HCT116 (cell line): ENCODE measurements at regions not wholly inside any gene's neighbourhood (a gene's known extent, or its start where the extent isn't known, plus 50 kb on each side); places are given as distances from the start of the nearest gene placed in this dataset.

ENCODE experiments used
- ATAC-seq: fragments of 200-7000 bp; cut with Tn5 transposase; 2 replicates; pipeline ENCODE4 v1.9.1; 2020; ENCODE audit warnings: mild to moderate bottlenecking, moderate library complexity
- BruUV-seq: library from RNA; stranded (reverse); fragments of 400-500 nt; replicated peaks from 2 replicates; lab custom pipeline; 2021; lab: Mats Ljungman, UMichigan
- CTCF ChIA-PET: fragments of 300-600 bp; sonication (Branson Sonifier 250); formaldehyde crosslinking; loops from one replicate; lab custom pipeline; 2021; ENCODE audit warnings: antibody characterized with exemption; lab: Charles Lee
- POLR2A ChIA-PET: fragments of 300-600, 350-600 bp; sonication (Branson Sonifier 250); formaldehyde crosslinking; loops from one replicate; lab custom pipeline; 2021; ENCODE audit warnings: antibody characterized with exemption; lab: Charles Lee
- RAD21 ChIA-PET, 2 experiments: fragments of 300-600 bp; sonication (Branson Sonifier 250); formaldehyde crosslinking; loops; one replicate each; lab custom pipeline; 2023; ENCODE audit warnings: low total read pairs in 2 of 2; ENCODE audit not compliant: uncharacterized antibody in 2 of 2, unreplicated experiment in 2 of 2, low non-redundant PET in 1 of 2; lab: Charles Lee
- DNase-seq: peaks from one replicate; pipeline ENCODE4 v3.0.0-alpha.2; 2010; ENCODE audit warnings: low read depth, low spot score
- H2AFZ ChIP-seq: fragments of 200-600 bp; shearing (Covaris generic), sonication (generic); 2 replicates; pipeline ENCODE4 v1.6.1; 2017; ENCODE audit warnings: low read depth, mixed run types, mixed read lengths, antibody characterized with exemption, low read length; ENCODE audit not compliant: poor library complexity, severe bottlenecking
- H3K27ac ChIP-seq: 2 replicates; pipeline ENCODE4 v1.5.1; 2012; ENCODE audit warnings: low read depth, low read length
- H3K27me3 ChIP-seq: fragments of 200-600 bp; sonication (generic); 2 replicates; pipeline ENCODE4 v1.6.1; 2016; ENCODE audit warnings: mixed run types, low read length, mixed read lengths; ENCODE audit not compliant: insufficient read depth
- H3K36me3 ChIP-seq, 2 experiments: fragments of 200-500 bp in 1 of 2; fragments of 200-600 bp in 1 of 2; sonication (Bioruptor generic) in 1 of 2; sonication (generic) in 1 of 2; 2 replicates each; pipeline versions ENCODE4 v1.5.1 to v1.6.1; 2014 to 2016; ENCODE audit warnings: low read length in 2 of 2, inconsistent platforms in 1 of 2, mixed read lengths in 1 of 2, mixed run types in 1 of 2; ENCODE audit not compliant: insufficient read depth in 2 of 2, control insufficient read depth in 1 of 2
- H3K4me1 ChIP-seq, 2 experiments: fragments of 200-600 bp in 1 of 2; sonication (generic) in 1 of 2; 2 replicates each; pipeline versions ENCODE4 v1.5.1 to v1.6.1; 2012 to 2017; ENCODE audit warnings: low read length in 2 of 2, inconsistent platforms in 1 of 2, mild to moderate bottlenecking in 1 of 2, mixed read lengths in 1 of 2, mixed run types in 1 of 2, moderate library complexity in 1 of 2; ENCODE audit not compliant: insufficient read depth in 2 of 2, control insufficient read depth in 1 of 2
- H3K4me2 ChIP-seq: fragments of 200-600 bp; sonication (generic); 2 replicates; pipeline ENCODE4 v1.6.1; 2017; ENCODE audit warnings: mixed run types, low read length, mixed read lengths
- H3K4me3 ChIP-seq, 2 experiments: fragments of 200-600 bp in 1 of 2; sonication (generic) in 1 of 2; replicated peaks in 1 of 2; 2 replicates each; pipeline ENCODE4 v1.5.1; 2011 to 2016; ENCODE audit warnings: low read length in 2 of 2, control low read depth in 1 of 2, low read depth in 1 of 2, mild to moderate bottlenecking in 1 of 2, mixed read lengths in 1 of 2, mixed run types in 1 of 2
- H3K79me2 ChIP-seq: fragments of 200-600 bp; sonication (generic); 2 replicates; pipeline ENCODE4 v1.6.1; 2017; ENCODE audit warnings: mild to moderate bottlenecking, mixed run types, low read length, moderate library complexity, mixed read lengths; ENCODE audit not compliant: insufficient read depth
- H3K9ac ChIP-seq: fragments of 200-600 bp; sonication (generic); 2 replicates; pipeline ENCODE4 v1.6.1; 2016; ENCODE audit warnings: low read length, mixed read lengths
- H3K9me2 ChIP-seq: fragments of 200-600 bp; sonication (generic), shearing (Covaris generic); 2 replicates; pipeline ENCODE4 v1.6.1; 2017; ENCODE audit warnings: mixed run types, mild to moderate bottlenecking, moderate library complexity; ENCODE audit not compliant: insufficient read depth
- H3K9me3 ChIP-seq, 2 experiments: fragments of 200-500 bp in 1 of 2; fragments of 200-600 bp in 1 of 2; sonication (Bioruptor generic) in 1 of 2; sonication (generic) in 1 of 2; 2 replicates each; pipeline ENCODE4 v1.6.1; 2014 to 2017; ENCODE audit warnings: low read length in 2 of 2, mixed read lengths in 2 of 2, inconsistent platforms in 1 of 2, low read depth in 1 of 2, mild to moderate bottlenecking in 1 of 2, mixed run types in 1 of 2, moderate library complexity in 1 of 2; ENCODE audit not compliant: control insufficient read depth in 1 of 2, insufficient read depth in 1 of 2
- H4K20me1 ChIP-seq: fragments of 200-600 bp; sonication (generic), shearing (Covaris generic); 2 replicates; pipeline ENCODE4 v1.6.1; 2017; ENCODE audit warnings: mixed run types, mild to moderate bottlenecking, moderate library complexity; ENCODE audit not compliant: insufficient read depth
- CBX3 ChIP-seq: IDR thresholded peaks from 2 replicates; pipeline ENCODE4 v1.6.1; 2012; ENCODE audit warnings: low read depth
- CEBPB ChIP-seq: IDR thresholded peaks from 2 replicates; pipeline ENCODE4 v1.6.1; 2012; ENCODE audit warnings: low read depth
- CTCF ChIP-seq, 3 experiments: fragments of 200-600 bp in 1 of 3; sonication (generic) in 1 of 3; IDR thresholded peaks in 2 of 3; conservative IDR thresholded peaks in 1 of 3; 2 replicates each; pipeline ENCODE4 v1.5.1; 2012 to 2017; ENCODE audit warnings: low read depth in 2 of 3, low read length in 2 of 3, antibody characterized with exemption in 1 of 3, borderline replicate concordance in 1 of 3, control low read depth in 1 of 3, mild to moderate bottlenecking in 1 of 3, mixed read lengths in 1 of 3, mixed run types in 1 of 3, moderate library complexity in 1 of 3; ENCODE audit not compliant: insufficient read depth in 1 of 3
- EGR1 ChIP-seq: IDR thresholded peaks from 2 replicates; pipeline ENCODE4 v1.6.1; 2012; ENCODE audit warnings: low read depth
- ELF1 ChIP-seq: IDR thresholded peaks from 2 replicates; pipeline ENCODE4 v1.6.1; 2012; ENCODE audit warnings: low read depth, borderline replicate concordance
- EZH2phosphoT487 ChIP-seq: fragments of 200-600 bp; IDR thresholded peaks from 2 replicates; pipeline ENCODE4 v1.6.1; 2018; ENCODE audit warnings: antibody characterized with exemption, borderline replicate concordance
- FOSL1 ChIP-seq: IDR thresholded peaks from 2 replicates; pipeline ENCODE4 v1.6.1; 2012; ENCODE audit warnings: low read depth
- JUND ChIP-seq: IDR thresholded peaks from 2 replicates; pipeline ENCODE4 v1.6.1; 2012
- POLR2A ChIP-seq: IDR thresholded peaks from 2 replicates; pipeline ENCODE4 v1.7.0; 2011; ENCODE audit warnings: borderline replicate concordance; ENCODE audit not compliant: insufficient read depth, insufficient read length; ENCODE audit errors: extremely low read depth
- POLR2AphosphoS5 ChIP-seq: IDR thresholded peaks from 2 replicates; pipeline ENCODE4 v1.6.1; 2011; ENCODE audit warnings: mild to moderate bottlenecking, low read depth, low read length, moderate library complexity
- TCF7L2 ChIP-seq: IDR thresholded peaks from 2 replicates; pipeline ENCODE4 v1.7.0; 2011; ENCODE audit warnings: borderline replicate concordance, inconsistent platforms; ENCODE audit not compliant: insufficient read depth, insufficient read length; ENCODE audit errors: extremely low read depth
- YY1 ChIP-seq: IDR thresholded peaks from 2 replicates; pipeline ENCODE4 v1.6.1; 2011; ENCODE audit warnings: low read length, low read depth, moderate library complexity, mild to moderate bottlenecking; ENCODE audit not compliant: insufficient replicate concordance; ENCODE audit errors: extremely low read depth
- ZFX ChIP-seq: fragments of 450-650 bp; IDR thresholded peaks from 2 replicates; pipeline ENCODE4 v1.6.1; 2017
- ZNF274 ChIP-seq: fragments of 200-500 bp; sonication (Bioruptor generic); IDR thresholded peaks from 2 replicates; pipeline ENCODE4 v1.6.1; 2014; ENCODE audit warnings: mild to moderate bottlenecking, low read depth, low read length, inconsistent platforms
- intact Hi-C: fragments of 100-400 bp; cut with micrococcal nuclease; formaldehyde crosslinking; loops from 2 replicates; pipeline ENCODE4 v1.10.0; 2022
- TF ChIP-seq, protein P1 (sequence below): IDR thresholded peaks from 2 replicates; pipeline ENCODE4 v1.6.1; 2012
- TF ChIP-seq, protein P2 (sequence below): IDR thresholded peaks from 2 replicates; pipeline ENCODE4 v1.6.1; 2012

- no peak for DNase-seq
- Histone ChIP-seq H3K27me3 (no peaks in the 10 kb centered on the region), H3K36me3 (no peaks in the 10 kb centered on the region), H4K20me1 (no peaks in the 10 kb centered on the region), H3K4me2 (no peak overlapping the region), H3K79me2 (no peaks in the 10 kb centered on the region), H3K9ac (no peak overlapping the region), H3K4me3 (no peak overlapping the region), H3K27ac (no peak overlapping the region), H3K4me1 (no peaks in the 10 kb centered on the region), H3K9me3 (peaks cover 4 to 6% of the 10 kb centered on the region in 2 experiments; a peak in 2 of 4 replicates), H3K9me2 (no peaks in the 10 kb centered on the region), H2AFZ (no peak overlapping the region)
- CTCF ChIA-PET, result no interaction called here
- RAD21 ChIA-PET, result no interaction called here
- POLR2A ChIA-PET, result no interaction called here
- TF ChIP-seq ZFX, result no peak
- no peak for TF ChIP-seq EGR1
- TF ChIP-seq YY1, result no peak
- TF ChIP-seq POLR2AphosphoS5, result no peak
- TF ChIP-seq CTCF (IDR thresholded peaks at IDR 0.05 in 2 of 3, conservative IDR thresholded peaks at IDR 0.05 in 1 of 3; ENCODE audit: borderline replicate concordance in 1 of 3, insufficient read depth in 1 of 3, low read depth in 2 of 3, low read length in 2 of 3), result no peak
- no peak for TF ChIP-seq JUND
- ATAC-seq, result no peak
- intact Hi-C loops, result no loop called here
- BruUV-seq, result no TSS peak
Observed at GRCh38 chr9:12178634-12179033, 514.6 kb upstream of the TYRP1 start.

DNA sequence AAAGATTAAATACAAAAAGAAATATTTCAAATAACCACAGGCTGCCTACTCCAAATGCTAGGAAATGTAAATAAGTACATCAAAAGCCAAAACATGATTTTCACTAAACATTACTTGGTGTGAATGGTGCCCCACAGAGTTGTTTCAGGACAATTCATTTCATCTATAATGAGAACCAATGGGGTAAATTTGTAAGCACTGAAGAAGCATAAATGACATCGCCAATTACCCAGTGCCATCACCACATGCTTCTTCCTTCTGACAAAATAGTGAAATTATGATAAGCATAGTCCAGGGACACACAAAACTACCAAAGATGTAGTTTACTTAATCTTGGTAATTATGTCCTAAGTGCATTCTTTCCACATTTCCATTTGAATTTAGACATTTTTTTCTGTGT lies 510.4 kb upstream of the TYRP1 start:
- H3K9me2 ChIP-seq, result no peaks in the 10 kb centered on the region
- intact Hi-C loops, result no loop called here
- no peak overlapping the region for H3K4me2 ChIP-seq
- no peak overlapping the region for H3K9ac ChIP-seq
- ATAC-seq (no peak), DNase-seq (no peak)
- BruUV-seq, result no TSS peak
- H4K20me1 ChIP-seq, result no peaks in the 10 kb centered on the region
- H3K4me1 ChIP-seq, result no peaks in the 10 kb centered on the region
- ChIA-PET CTCF (no interaction called here), RAD21 (no interaction called here), POLR2A (no interaction called here)
- H3K4me3 ChIP-seq, result no peak overlapping the region
- no peak overlapping the region for H2AFZ ChIP-seq
- TF ChIP-seq YY1, result no peak
- no peak for TF ChIP-seq ZNF274
- no peak for TF ChIP-seq CBX3
- no peak for TF ChIP-seq ELF1
- TF ChIP-seq, protein P1, sequence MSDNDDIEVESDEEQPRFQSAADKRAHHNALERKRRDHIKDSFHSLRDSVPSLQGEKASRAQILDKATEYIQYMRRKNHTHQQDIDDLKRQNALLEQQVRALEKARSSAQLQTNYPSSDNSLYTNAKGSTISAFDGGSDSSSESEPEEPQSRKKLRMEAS, result no peak
- no peak for TF ChIP-seq POLR2AphosphoS5
- TF ChIP-seq TCF7L2, result no peak
- TF ChIP-seq FOSL1, result no peak
- TF ChIP-seq EZH2phosphoT487, result no peak
- TF ChIP-seq ZFX, result no peak
- TF ChIP-seq EGR1, result no peak
- TF ChIP-seq, protein P2, sequence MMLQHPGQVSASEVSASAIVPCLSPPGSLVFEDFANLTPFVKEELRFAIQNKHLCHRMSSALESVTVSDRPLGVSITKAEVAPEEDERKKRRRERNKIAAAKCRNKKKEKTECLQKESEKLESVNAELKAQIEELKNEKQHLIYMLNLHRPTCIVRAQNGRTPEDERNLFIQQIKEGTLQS, result no peak
- no peak for TF ChIP-seq POLR2A
- no peak for TF ChIP-seq CEBPB
- no peaks in the 10 kb centered on the region for H3K79me2 ChIP-seq
- no peaks in the 10 kb centered on the region for H3K27me3 ChIP-seq
- H3K27ac ChIP-seq, result no peak overlapping the region
- H3K9me3 ChIP-seq, result peaks cover 4 to 16% of the 10 kb centered on the region in 2 experiments; a peak in 2 of 4 replicates
- no peaks in the 10 kb centered on the region for H3K36me3 ChIP-seq
